ENCODE measurements at regions not wholly inside any gene's neighbourhood (a gene's known extent, or its start where the extent isn't known, plus 50 kb on each side); places are given as distances from the start of the nearest gene placed in this dataset.
"Not testable (repeated sequence)": the region's sequence is repeated elsewhere in the genome, so short reads cannot be mapped to it uniquely, and the experiment has no call there.

DNA sequence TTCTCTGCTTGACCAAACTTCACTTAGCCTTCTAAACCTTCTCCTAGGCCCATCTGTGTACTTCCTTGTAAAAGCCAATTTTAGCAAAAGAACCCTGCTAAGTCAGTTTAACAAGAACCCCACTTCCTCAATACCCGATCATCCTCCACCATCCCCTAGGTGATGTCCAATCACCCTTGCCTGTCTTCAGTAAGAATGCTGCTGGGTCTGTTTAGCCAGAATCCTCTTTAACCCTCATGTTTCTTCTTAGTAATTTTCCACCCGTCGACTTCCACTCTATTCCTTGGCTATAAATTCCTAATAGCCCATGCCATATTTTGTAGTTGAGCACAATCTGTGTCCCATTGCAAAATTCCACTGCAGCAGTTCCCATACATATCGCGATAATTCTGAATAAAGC lies 780.0 kb upstream of the RAB6C start:
- TF ChIP-seq, protein P1, sequence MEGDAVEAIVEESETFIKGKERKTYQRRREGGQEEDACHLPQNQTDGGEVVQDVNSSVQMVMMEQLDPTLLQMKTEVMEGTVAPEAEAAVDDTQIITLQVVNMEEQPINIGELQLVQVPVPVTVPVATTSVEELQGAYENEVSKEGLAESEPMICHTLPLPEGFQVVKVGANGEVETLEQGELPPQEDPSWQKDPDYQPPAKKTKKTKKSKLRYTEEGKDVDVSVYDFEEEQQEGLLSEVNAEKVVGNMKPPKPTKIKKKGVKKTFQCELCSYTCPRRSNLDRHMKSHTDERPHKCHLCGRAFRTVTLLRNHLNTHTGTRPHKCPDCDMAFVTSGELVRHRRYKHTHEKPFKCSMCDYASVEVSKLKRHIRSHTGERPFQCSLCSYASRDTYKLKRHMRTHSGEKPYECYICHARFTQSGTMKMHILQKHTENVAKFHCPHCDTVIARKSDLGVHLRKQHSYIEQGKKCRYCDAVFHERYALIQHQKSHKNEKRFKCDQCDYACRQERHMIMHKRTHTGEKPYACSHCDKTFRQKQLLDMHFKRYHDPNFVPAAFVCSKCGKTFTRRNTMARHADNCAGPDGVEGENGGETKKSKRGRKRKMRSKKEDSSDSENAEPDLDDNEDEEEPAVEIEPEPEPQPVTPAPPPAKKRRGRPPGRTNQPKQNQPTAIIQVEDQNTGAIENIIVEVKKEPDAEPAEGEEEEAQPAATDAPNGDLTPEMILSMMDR (conservative IDR thresholded peaks at IDR 0.05; ENCODE audit: low read depth, low read length), result no peak
- DNase-seq (ENCODE audit: low read depth), result no peak
- no peak overlapping the region for H3K4me3 ChIP-seq (ENCODE audit: low read depth, low read length)

DNA sequence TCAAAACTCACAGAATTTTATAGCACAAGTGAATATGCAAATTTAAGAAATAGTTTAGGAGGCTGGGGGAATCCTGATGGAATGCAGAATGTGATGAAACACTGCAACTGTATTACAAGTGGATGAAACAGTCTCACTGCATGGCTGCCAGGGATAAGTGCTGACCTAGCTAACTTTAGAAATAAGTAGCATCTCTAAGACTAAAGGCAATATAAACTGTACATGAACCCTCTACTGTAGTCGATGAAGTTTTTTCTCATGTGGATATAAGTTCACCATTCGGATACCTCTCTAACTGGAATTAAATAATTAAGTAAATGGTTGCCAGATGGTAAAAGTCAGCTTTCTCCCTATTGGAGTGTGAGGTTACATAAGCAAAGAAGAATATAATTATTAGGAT lies 777.8 kb upstream of the RAB6C start:
- DNase-seq (ENCODE audit: low read depth), result no peak
- no peak overlapping the region for H3K4me3 ChIP-seq (ENCODE audit: low read depth, low read length)
- TF ChIP-seq, protein P1 (conservative IDR thresholded peaks at IDR 0.05; ENCODE audit: low read depth, low read length), result no peak

DNA sequence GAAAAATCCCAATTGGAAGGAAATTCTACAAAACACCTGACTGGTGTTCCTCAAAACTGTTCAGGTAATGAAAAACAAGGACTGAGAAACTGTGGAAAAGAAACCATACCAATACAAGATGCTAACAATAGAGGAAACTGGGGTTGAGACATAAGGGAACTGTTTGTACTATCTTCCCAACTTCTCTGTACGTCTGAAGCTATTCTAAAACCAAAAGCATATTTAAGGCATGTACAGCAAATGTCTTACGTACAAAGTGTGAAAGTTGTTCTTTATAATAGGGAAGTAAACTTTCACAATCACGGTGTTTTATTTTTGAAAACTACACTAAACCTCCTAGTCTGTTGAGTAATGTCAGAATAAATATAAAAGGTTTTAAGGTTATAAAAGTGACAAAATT lies 776.1 kb upstream of the RAB6C start:
- no peak overlapping the region for H3K4me3 ChIP-seq (ENCODE audit: low read depth, low read length)
- TF ChIP-seq, protein P1 (conservative IDR thresholded peaks at IDR 0.05; ENCODE audit: low read depth, low read length), result no peak
- no peak for DNase-seq (ENCODE audit: low read depth)

DNA sequence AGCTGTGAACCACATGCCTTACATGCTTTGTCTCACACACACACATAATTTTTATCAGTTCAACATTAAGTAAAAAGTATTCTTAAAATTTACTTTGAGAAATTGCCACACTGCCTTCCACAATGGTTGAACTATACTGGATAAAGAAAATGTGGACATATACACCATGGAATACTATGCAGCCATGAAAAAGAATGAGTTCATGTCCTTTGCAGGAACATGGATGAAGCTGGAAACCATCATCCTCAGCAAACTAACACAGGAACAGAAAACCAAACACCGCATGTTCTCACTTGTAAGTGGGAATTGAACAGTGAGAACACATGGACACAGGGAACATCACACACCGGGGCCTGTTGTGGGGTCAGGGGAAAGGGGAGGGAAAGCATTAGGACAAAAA lies 774.9 kb upstream of the RAB6C start:
- DNase-seq (ENCODE audit: low read depth); H3K4me3 ChIP-seq (ENCODE audit: low read depth, low read length): not testable (repeated sequence)

DNA sequence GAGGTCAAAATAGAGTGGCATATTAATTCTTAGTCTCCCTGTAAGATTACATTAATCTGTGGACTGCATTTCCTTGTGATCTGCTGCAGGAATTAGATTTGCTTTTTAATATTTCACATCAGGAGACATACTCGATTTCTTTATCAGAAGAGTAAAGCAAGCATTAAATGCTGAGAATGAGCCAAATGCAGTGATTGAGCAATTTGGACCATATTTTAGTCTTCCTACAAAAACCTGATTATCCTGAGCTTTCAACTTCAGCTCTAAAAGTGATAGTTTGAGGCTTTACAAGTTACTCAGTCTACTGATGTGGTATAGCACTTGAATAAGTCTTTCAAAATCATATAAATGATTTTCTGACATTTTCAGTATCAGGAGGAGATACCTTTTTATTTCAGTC lies 774.3 kb upstream of the RAB6C start:
- TF ChIP-seq, protein P1 (conservative IDR thresholded peaks at IDR 0.05; ENCODE audit: low read depth, low read length), result no peak
- no peak for DNase-seq (ENCODE audit: low read depth)

DNA sequence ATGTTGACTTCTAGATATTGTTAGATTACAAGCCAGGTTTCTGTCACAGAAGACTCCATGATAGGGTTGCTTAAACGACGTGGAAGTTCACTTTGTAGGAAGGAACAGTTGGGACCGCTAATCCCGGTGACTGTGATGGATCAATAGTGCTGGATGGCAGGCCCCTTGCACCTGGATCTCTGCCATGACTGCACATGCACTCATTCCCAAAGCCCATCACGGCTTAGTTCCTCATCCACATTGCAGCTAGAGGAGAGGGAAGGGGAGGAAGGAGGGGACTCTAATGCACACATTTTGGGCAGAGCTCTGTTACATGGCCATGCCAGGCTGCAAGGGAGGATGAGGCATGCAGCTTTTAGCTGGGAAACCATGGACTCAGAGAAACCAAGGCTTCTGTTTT lies 773.7 kb upstream of the RAB6C start:
- H3K4me3 ChIP-seq (ENCODE audit: low read depth, low read length), result no peak overlapping the region
- DNase-seq (ENCODE audit: low read depth), result no peak
- TF ChIP-seq, protein P1 (conservative IDR thresholded peaks at IDR 0.05; ENCODE audit: low read depth, low read length), result no peak

More for the DNA sequence above, 774.3 kb upstream of the RAB6C start:
- no peak overlapping the region for H3K4me3 ChIP-seq (ENCODE audit: low read depth, low read length)

DNA sequence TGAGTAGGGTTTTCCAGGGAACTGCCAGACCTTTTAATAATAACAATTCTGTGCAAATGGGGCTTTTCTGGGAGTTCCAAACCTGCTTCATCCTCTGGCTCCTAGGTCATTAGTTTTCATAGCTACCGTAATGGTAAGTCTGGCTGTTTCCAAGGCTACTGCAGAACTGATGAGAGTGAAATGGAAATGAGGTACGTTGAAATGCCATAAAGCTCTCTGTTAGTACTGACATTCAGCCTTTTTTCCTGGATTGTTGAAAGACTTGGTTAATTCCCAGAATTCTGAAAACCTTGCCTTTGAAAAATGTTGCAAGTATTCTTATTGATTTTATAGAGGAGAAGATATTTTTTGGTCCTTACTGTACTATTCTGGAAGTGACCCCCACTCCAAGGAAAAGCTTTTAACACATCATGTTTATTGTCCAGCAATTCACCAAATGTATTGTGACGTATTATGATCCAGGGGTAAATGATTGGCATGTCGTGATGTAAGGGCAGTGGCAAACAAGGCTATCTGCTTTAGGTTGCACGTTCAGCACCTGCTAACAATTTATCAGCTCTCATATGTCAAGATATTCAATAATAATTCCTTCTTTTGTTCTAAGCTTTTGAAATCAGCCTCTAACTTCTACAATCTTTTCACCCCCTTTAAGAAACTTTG lies 767.0 kb upstream of the RAB6C start:
- DNase-seq (ENCODE audit: low read depth), result no peak
- TF ChIP-seq, protein P1 (conservative IDR thresholded peaks at IDR 0.05; ENCODE audit: low read depth, low read length), result no peak
- H3K4me3 ChIP-seq (ENCODE audit: low read depth, low read length), result no peak overlapping the region

Data from choroid plexus epithelial cell (primary cell).